Endothelial cell of umbilical vein (primary cell): ENCODE measurements at regions not wholly inside any gene's neighbourhood (a gene's known extent, or its start where the extent isn't known, plus 50 kb on each side); places are given as distances from the start of the nearest gene placed in this dataset.

Experiments used
- BruUV-seq: library from RNA; stranded (reverse); fragments of 400-500 nt; replicated peaks from 2 replicates; lab custom pipeline; 2021; lab: Mats Ljungman, UMichigan
- CTCF ChIA-PET: fragments of 300-600, 350-600 bp; sonication (Branson Sonifier 250); formaldehyde crosslinking; loops from one replicate; lab custom pipeline; 2021; ENCODE audit warnings: antibody characterized with exemption, inconsistent platforms; lab: Charles Lee
- POLR2A ChIA-PET: fragments of 300-600, 350-600 bp; sonication (Branson Sonifier 250); formaldehyde crosslinking; loops from one replicate; lab custom pipeline; 2021; ENCODE audit warnings: antibody characterized with exemption, inconsistent platforms; lab: Charles Lee
- DNase-seq: peaks from one replicate; pipeline ENCODE4 v3.0.0-alpha.2; 2011; ENCODE audit warnings: low read depth, low spot score
- FAIRE-seq: peaks from 2 replicates; lab custom pipeline; 2011; peaks lifted over from hg19 to GRCh38; lab: Jason Lieb, UNC
- H2AFZ ChIP-seq: 2 replicates; pipeline ENCODE4 v1.6.0; 2012; ENCODE audit warnings: low read depth, low read length, control low read depth, inconsistent platforms
- H3K27ac ChIP-seq: 2 replicates; pipeline ENCODE4 v1.5.1; 2011; ENCODE audit warnings: low read depth, mild to moderate bottlenecking, control low read depth, low read length, moderate library complexity; ENCODE audit not compliant: insufficient read depth
- H3K27me3 ChIP-seq, 2 experiments: 2 replicates each; pipeline versions ENCODE4 v1.6.0 to v1.6.1; 2011; ENCODE audit warnings: low read length in 2 of 2, mixed read lengths in 1 of 2; ENCODE audit not compliant: control insufficient read depth in 2 of 2, insufficient read depth in 2 of 2
- H3K36me3 ChIP-seq, 2 experiments: 2 replicates in 1 of 2; 3 replicates in 1 of 2; pipeline ENCODE4 v1.5.1; 2011; ENCODE audit warnings: low read length in 2 of 2, mild to moderate bottlenecking in 1 of 2, moderate library complexity in 1 of 2; ENCODE audit not compliant: control insufficient read depth in 2 of 2, insufficient read depth in 2 of 2; ENCODE audit errors: extremely low read depth in 1 of 2
- H3K4me1 ChIP-seq: 3 replicates; pipeline ENCODE4 v1.5.1; 2011; ENCODE audit warnings: mild to moderate bottlenecking, low read length; ENCODE audit not compliant: control insufficient read depth, insufficient read depth; ENCODE audit errors: extremely low read depth
- H3K4me2 ChIP-seq: 2 replicates; pipeline ENCODE4 v1.6.1; 2011; ENCODE audit warnings: low read length, control low read depth, mixed read lengths; ENCODE audit not compliant: insufficient read depth
- H3K4me3 ChIP-seq, 3 experiments: fragments of 200-600 bp in 1 of 3; sonication (generic), shearing (Covaris generic) in 1 of 3; replicated peaks in 1 of 3; 2 replicates each; pipeline ENCODE4 v1.5.1; 2011 to 2016; ENCODE audit warnings: control low read depth in 3 of 3, low read length in 3 of 3, mild to moderate bottlenecking in 2 of 3, inconsistent platforms in 1 of 3, low read depth in 1 of 3, moderate library complexity in 1 of 3; ENCODE audit not compliant: insufficient read depth in 1 of 3
- H3K79me2 ChIP-seq: 2 replicates; pipeline ENCODE4 v1.6.0; 2012; ENCODE audit warnings: low read length, inconsistent platforms; ENCODE audit not compliant: control insufficient read depth, insufficient read depth
- H3K9ac ChIP-seq: replicated peaks from 2 replicates; pipeline ENCODE3; 2011; ENCODE audit warnings: low read length, control low read depth; ENCODE audit not compliant: insufficient read depth; ENCODE audit errors: extremely low read depth
- H3K9me1 ChIP-seq: replicated peaks from 3 replicates; pipeline ENCODE4 v1.6.0; 2011; ENCODE audit warnings: mild to moderate bottlenecking, low read length; ENCODE audit not compliant: control insufficient read depth, insufficient read depth; ENCODE audit errors: extremely low read depth
- H3K9me3 ChIP-seq: replicated peaks from 2 replicates; pipeline ENCODE4 v1.5.1; 2012; ENCODE audit warnings: low read length, inconsistent platforms; ENCODE audit not compliant: control insufficient read depth, insufficient read depth
- H4K20me1 ChIP-seq: replicated peaks from 2 replicates; pipeline ENCODE3; 2011; ENCODE audit warnings: mild to moderate bottlenecking, low read length; ENCODE audit not compliant: control insufficient read depth, insufficient read depth; ENCODE audit errors: extremely low read depth
- EZH2 ChIP-seq: IDR thresholded peaks from 2 replicates; pipeline ENCODE4 v1.6.1; 2012; ENCODE audit warnings: borderline replicate concordance, low read depth, mild to moderate bottlenecking, moderate library complexity, low read length, inconsistent platforms; ENCODE audit not compliant: severe bottlenecking
- FOS ChIP-seq: IDR thresholded peaks from 2 replicates; pipeline ENCODE4 v1.6.1; 2011; ENCODE audit warnings: mild to moderate bottlenecking, low read length, moderate library complexity, borderline replicate concordance; ENCODE audit not compliant: insufficient read depth
- GATA2 ChIP-seq: IDR thresholded peaks from 2 replicates; pipeline ENCODE4 v1.7.0; 2011; ENCODE audit warnings: low read depth, mild to moderate bottlenecking, moderate library complexity, mixed read lengths, low read length; ENCODE audit not compliant: insufficient read length, insufficient read depth
- JUN ChIP-seq: IDR thresholded peaks from 2 replicates; pipeline ENCODE4 v1.6.1; 2011; ENCODE audit warnings: borderline replicate concordance, low read depth; ENCODE audit not compliant: insufficient read length, insufficient read depth
- MYC ChIP-seq: IDR thresholded peaks from one replicate; pipeline ENCODE4 v1.6.1; 2011; ENCODE audit warnings: mild to moderate bottlenecking, low read depth, low read length
- POLR2A ChIP-seq: IDR thresholded peaks from 2 replicates; pipeline ENCODE4 v1.6.1; 2012; ENCODE audit warnings: low read depth, mild to moderate bottlenecking, control low read depth, low read length
- POLR2AphosphoS5 ChIP-seq: IDR thresholded peaks from 2 replicates; pipeline ENCODE4 v1.6.1; 2012; ENCODE audit warnings: low read depth, mild to moderate bottlenecking, control low read depth, low read length, moderate library complexity; ENCODE audit not compliant: insufficient read depth
- dilution Hi-C: fragments of 300-500 bp; cut with MboI; formaldehyde crosslinking; loops from one replicate; pipeline ENCODE4 v1.15.0; 2019; ENCODE audit warnings: low sequenced_read_pairs; ENCODE audit not compliant: extremely low pct_ligation_motif_present
- intact Hi-C: fragments of 100-400 bp; cut with micrococcal nuclease; formaldehyde crosslinking; loops from one replicate; pipeline ENCODE4 v1.10.0; 2022
- TF ChIP-seq, protein P1 (sequence below), 2 donors: IDR thresholded peaks; 1 replicate in 1 of 2; 2 replicates in 1 of 2; pipeline ENCODE4 v1.5.1; 2011; ENCODE audit warnings: low read length in 2 of 2, mild to moderate bottlenecking in 2 of 2, moderate library complexity in 2 of 2, control low read depth in 1 of 2, inconsistent platforms in 1 of 2, low read depth in 1 of 2; ENCODE audit not compliant: insufficient read depth in 1 of 2; ENCODE audit errors: extremely low read depth in 1 of 2
- TF ChIP-seq, protein P2 (sequence below): IDR thresholded peaks from 2 replicates; pipeline ENCODE4 v1.6.1; 2011; ENCODE audit not compliant: insufficient read depth, insufficient read length

DNA sequence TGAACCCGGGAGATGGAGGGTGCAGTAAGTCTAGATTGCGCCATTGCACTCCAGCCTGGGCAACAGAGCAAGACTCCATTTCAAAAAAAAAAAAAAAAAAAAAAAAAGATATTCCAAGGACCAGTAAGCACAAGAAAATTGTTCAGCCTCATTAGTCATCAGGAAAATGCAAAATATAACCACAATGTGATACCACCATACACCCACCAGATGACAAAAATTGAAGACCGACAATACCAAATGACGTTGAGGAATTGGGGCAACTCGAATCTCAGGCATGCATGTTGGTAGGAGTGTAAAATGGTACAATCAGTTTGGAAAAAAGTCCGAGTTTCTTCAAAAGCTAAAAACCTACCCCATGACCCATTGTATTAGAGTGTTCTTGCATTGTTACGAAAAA lies 130.2 kb upstream of the FAM9B start:
- POLR2A ChIA-PET = no interaction called here
- H3K9ac ChIP-seq = no peak overlapping the region
- no peaks in the 10 kb centered on the region for H3K36me3 ChIP-seq
- H3K79me2 ChIP-seq = no peaks in the 10 kb centered on the region
- H4K20me1 ChIP-seq = no peaks in the 10 kb centered on the region
- CTCF ChIA-PET = no interaction called here
- dilution Hi-C loops (no loop called here), intact Hi-C loops (loop anchor here (5.0 kb wide), 2 partner anchors 178 to 298 kb away; no protein-coding TSS in a partner anchor)
- H3K4me2 ChIP-seq = no peak overlapping the region
- H3K27me3 ChIP-seq = no peaks in the 10 kb centered on the region
- H3K9me1 ChIP-seq = no peaks in the 10 kb centered on the region
- DNase-seq = no peak
- H3K27ac ChIP-seq = no peak overlapping the region
- no peak overlapping the region for H3K4me3 ChIP-seq
- no TSS peak for BruUV-seq
- no peak overlapping the region for H2AFZ ChIP-seq
- FAIRE-seq = no peak
- TF ChIP-seq FOS = no peak
- no peak for TF ChIP-seq EZH2
- no peak for TF ChIP-seq JUN
- no peak for TF ChIP-seq MYC
- TF ChIP-seq POLR2A = no peak
- TF ChIP-seq POLR2AphosphoS5 = no peak
- TF ChIP-seq, protein P1, sequence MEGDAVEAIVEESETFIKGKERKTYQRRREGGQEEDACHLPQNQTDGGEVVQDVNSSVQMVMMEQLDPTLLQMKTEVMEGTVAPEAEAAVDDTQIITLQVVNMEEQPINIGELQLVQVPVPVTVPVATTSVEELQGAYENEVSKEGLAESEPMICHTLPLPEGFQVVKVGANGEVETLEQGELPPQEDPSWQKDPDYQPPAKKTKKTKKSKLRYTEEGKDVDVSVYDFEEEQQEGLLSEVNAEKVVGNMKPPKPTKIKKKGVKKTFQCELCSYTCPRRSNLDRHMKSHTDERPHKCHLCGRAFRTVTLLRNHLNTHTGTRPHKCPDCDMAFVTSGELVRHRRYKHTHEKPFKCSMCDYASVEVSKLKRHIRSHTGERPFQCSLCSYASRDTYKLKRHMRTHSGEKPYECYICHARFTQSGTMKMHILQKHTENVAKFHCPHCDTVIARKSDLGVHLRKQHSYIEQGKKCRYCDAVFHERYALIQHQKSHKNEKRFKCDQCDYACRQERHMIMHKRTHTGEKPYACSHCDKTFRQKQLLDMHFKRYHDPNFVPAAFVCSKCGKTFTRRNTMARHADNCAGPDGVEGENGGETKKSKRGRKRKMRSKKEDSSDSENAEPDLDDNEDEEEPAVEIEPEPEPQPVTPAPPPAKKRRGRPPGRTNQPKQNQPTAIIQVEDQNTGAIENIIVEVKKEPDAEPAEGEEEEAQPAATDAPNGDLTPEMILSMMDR (IDR thresholded peaks at IDR 0.05; ENCODE audit: extremely low read depth in 1 of 2, insufficient read depth in 1 of 2, low read depth in 1 of 2, low read length in 2 of 2) = no peak
- no peak for TF ChIP-seq GATA2
- TF ChIP-seq, protein P2, sequence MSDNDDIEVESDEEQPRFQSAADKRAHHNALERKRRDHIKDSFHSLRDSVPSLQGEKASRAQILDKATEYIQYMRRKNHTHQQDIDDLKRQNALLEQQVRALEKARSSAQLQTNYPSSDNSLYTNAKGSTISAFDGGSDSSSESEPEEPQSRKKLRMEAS = no peak
- peaks cover 10% of the 10 kb centered on the region for H3K4me1 ChIP-seq
- no peaks in the 10 kb centered on the region for H3K9me3 ChIP-seq
